GM21390 (cell line): ENCODE measurements at regions not wholly inside any gene's neighbourhood (a gene's known extent, or its start where the extent isn't known, plus 50 kb on each side); places are given as distances from the start of the nearest gene placed in this dataset.

ENCODE experiments used
- ATAC-seq: cut with Tn5 transposase; IDR thresholded peaks from one replicate; pipeline ENCODE4 v1.9.1; 2021; ENCODE audit not compliant: unreplicated experiment

GRCh38 chr3:127459891-127460290, 130.6 kb downstream of the TPRA1 start:
- no peak for ATAC-seq

DNA sequence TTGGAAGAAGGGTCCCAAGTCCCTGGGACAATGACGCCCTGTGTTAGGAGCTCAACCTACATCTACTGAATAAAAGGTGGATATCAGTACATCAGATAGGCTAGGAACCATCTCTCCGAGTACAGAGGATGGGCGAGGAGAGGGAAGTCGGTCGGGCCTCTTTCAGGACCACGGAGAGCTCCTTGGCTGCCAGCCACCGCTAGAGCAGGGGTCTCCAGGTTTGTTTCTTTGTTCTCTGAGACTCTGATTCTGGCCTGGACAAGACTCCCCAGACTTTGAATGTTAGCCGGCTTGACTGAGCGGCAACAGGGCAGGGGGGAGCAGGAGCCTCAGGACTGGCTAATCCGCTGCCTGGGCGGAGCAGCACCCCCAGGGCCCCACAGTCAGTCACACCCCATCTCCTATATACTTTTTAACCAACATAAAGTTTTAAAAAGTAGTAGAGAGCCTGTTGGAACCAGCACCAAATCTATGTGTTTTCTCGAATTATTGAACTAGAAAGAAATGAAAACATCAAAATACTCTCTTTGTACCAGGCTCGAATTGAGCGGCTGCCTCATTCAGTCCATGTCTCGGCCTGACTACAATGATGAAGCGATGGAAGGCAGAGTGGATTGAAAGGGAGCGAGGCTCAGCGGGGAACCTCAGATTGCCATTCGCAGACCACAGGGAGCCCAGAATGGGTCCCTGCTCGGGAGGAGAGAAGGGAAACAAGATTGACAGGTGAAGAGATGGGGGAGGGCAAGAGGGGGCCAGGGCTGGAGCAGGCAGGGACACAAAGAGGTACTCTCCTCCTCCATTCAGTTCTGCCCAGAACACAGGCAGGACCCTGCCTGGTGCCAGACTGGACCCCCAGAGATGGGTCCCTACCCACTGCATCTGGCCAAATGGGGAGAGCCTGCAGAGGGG, 131.6 kb downstream of the TPRA1 start:
- no peak for ATAC-seq

GRCh38 chr3:127457546-127458145, 132.9 kb downstream of the TPRA1 start:
- ATAC-seq: no peak

- ATAC-seq: no peak
Observed at GRCh38 chr3:127457094-127457475, 133.4 kb downstream of the TPRA1 start.

- ATAC-seq: no peak
Observed at GRCh38 chr3:127456471-127457093, 134.0 kb downstream of the TPRA1 start.

GRCh38 chr3:127455541-127456450, 134.7 kb downstream of the TPRA1 start:
- ATAC-seq: peak; percentile 73

- ATAC-seq: no peak
Observed at GRCh38 chr3:127454968-127455367, 135.6 kb downstream of the TPRA1 start.

GRCh38 chr3:127454051-127454450, 136.5 kb downstream of the TPRA1 start:
- ATAC-seq: no peak

- no peak for ATAC-seq
Observed at GRCh38 chr3:127452321-127452821, 138.2 kb downstream of the TPRA1 start.

DNA sequence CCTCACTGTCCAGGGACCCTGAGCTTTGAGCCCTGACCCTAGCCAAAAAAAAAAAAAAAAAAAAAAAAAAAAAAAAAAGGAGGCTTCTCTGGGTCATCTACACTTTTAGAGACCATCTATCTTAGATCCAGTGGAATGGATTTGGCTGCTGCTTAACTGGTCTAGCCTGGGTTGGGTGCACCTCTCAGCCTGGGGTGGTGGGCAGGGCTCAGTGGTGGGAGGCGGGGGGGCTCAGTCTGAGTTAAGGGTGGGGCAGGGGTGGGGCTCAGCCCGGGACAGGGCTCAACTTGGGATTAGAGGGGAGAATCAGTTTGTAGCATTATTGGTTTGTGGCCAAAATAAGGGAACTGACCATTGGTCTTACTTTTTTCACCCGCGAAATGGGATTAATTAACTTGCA, 139.2 kb downstream of the TPRA1 start:
- no peak for ATAC-seq

DNA sequence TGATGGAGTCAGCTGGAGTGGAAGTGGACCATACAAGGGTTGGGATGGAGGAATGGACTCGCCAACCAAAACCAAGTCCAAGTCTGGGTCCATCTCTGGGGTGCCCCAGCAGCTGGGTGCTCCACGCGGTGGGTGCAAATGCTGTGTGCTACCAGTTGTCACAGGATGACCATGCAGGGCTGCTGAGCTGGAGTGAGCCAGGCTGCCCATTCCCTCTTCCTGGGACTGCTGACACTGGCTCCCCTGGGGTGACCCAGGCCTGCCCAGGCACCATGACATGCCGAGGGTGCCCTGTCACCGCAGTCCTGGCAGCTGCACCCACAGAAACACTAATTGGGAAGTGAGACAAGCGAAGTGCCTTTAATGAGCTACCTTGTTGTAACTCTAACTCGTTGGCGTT, 140.2 kb downstream of the TPRA1 start:
- ATAC-seq: no peak

DNA sequence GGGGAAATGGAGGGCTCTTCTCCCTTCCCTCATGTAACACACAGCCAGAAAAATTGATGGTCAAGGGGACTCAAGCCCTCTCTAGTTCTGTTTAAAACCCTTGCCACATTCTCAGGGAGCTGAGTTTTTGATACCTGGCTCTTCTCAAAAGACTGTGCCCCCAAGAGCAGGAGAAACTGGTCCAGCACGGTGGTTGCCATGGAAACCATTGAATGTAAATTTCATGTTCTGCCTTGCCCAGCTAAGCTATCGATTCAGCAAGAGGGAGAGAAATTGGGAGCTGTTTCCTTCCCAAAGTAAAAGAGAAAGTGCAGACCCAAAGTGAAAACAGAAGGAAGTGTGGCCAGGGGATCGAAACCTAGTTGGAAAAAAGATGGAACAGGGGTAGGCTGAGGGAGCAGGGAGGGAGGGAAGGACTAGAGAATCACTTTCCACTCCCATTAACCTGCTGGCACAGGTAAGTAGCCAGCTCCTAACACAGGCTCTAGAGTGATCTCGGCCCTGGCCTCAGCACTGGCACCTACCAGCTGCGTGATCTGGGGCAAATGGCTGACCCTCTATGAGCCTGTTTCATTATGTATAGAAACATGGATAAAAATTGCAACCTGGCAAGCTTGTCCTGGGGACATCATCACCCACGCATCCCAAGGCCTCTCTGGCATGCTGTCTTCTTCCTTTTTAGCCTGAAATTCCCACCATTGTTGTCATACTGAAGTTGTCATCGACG, 140.9 kb downstream of the TPRA1 start:
- no peak for ATAC-seq

DNA sequence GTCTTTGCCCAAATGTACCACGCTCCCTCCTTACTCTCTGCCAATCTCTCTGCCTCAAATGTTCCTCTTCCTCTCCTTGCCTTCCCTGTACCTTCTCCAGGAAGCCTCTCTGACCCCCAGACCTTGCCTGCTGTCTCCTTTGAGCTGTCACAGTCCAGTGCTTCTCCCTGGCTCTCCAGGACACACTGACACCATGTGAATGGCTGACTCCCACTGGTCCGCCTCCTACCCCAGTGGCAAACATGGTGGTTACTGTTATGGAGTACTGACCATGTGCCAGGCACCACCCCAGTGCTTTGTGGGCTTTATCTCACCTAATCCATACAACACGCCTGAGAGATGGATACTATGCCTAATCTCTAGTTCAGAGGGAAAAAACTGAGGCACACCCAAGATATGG, 141.9 kb downstream of the TPRA1 start:
- ATAC-seq: no peak

DNA sequence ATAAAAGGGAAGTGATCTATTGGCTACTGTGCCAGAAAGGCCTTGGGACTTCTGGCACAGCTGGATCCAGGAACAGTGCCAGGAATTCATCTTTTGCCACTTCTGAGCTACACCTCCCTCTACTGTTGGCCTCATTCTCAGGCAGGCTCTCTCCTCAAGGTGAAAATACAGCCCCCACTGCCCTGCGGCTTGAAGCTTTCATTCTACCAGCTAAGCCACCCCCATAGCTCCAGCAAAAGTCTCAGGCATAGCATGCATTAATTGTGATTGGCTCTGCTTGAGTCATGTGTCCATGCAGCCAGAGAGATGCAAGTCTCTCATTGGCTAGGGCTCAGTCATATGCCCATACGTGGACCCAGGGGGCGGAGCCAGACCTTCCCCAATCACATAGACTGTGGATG, 142.4 kb downstream of the TPRA1 start:
- ATAC-seq: no peak

DNA sequence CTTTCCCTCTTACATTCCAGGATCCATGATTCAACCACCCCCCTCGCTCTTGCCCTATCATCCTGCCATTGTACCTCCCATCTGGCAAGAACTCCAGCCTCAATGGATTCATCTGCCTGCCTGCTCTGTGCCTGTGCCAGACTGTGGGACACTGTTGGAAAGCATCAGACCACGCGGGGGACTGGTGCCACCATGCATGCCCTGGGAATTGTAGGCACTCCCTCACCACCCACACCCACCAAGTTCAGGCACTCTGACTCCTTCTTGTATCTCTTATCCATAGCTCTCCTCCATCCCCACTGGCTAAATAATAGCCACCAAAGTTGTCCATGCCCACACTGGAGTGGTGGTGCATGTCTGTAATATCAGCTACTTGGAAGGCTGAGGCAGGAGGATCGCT, 143.8 kb downstream of the TPRA1 start:
- no peak for ATAC-seq

GRCh38 chr3:127445581-127446343, 144.8 kb downstream of the TPRA1 start:
- ATAC-seq: no peak

DNA sequence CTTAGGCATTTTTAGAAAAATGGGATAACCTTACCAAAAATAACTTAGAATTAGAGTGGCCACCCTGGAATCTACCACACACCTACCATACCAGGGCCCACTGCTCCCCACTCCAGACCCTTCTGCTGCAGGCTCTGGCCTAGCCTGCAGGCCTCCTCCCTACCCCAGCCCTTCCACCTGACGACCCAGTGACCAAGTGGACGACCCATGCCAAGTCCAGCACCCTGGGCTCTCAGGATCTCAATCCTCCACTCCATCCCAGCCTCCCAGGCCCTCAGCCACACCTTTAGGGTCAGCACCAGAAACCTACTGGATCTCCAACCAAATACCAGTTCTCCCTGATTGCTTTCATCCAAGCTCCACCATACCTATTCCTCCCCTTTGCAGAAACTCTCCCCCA, 145.8 kb downstream of the TPRA1 start:
- no peak for ATAC-seq

DNA sequence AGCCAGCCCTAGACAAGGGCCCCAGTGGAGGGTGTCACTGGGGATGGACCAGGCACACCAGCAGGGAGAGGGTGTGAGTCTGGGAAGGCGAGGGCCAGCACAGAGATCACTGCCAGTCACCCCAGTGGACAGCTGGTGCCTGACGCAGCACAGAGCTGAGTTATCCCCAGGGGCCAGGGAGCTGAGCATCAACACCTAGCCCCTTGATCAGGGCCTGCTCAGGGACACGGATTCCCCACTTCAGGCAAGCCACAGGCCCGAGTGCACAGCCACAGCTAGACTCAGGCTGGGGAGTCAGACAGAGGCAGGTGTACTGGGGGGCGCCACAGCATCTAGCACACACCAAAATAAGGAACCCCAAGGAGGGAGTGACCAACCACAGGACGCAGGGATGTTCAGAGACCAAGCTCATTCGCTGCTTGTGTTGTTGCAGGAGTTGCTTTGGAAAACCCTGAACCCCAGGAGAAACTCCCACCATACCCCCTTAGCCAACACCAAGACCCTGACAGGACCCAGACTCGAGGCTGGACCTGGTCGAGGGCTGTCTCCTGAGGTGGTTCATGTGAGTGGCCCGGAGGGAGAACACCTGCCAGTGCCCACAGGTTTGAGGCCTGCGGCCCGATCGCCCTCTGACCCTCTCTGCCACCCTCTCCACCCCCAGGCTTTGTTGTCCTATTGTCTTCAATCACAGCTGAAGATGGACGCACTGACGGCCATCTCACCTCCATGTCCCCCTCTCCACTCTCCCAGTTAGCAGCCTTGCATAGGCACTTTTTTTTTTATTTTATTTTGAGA, 146.8 kb downstream of the TPRA1 start:
- ATAC-seq: no peak

DNA sequence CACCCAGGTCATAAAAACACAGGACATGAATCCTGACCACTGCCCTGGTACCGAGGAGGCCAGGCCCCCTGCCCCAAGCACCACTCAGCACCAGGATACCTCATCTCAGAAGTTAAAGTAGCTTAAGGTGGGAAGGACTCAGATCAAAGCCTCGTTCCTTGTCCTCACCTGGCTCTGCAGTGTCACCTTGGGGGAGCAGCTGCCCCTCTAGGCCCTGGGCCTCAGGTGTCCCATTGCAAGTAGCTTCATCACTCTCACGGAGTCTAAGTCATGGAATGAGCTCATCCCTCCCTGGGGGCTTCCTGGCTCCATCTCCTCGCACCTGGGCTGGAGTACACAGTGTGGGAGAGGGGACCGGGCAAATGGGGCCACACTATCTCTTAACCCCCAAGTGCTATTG, 148.0 kb downstream of the TPRA1 start:
- ATAC-seq: no peak
